SIG-M5 treated with dmso at 0.1 percent for 504 hours (cell line): ENCODE measurements at regions not wholly inside any gene's neighbourhood (a gene's known extent, or its start where the extent isn't known, plus 50 kb on each side); places are given as distances from the start of the nearest gene placed in this dataset.

Experiments
- DNase-seq: peaks from one replicate; lab custom pipeline; 2025; ENCODE audit not compliant: unreplicated experiment; lab: John Stamatoyannopoulos, UW

DNA sequence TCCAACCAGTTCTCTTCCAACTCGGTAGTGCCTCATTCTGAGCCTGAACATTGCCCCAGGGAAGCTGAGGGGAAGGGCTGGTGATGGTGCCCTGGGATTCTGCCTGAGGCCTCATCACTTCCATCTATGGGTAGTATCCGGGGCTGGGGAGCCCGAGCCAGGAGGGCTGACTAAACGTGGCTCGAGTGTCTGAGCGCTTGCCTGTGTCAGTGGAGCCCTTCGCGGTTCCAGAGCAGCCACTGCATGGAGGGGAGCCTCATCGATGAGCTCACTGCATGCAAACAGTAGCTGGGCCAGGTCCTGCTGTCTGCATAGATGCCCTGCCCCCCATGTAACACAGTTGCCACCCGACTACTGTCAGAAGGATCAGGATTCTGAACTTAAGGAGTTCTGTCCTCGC is 129.3 kb downstream of the GLI2 start:
- DNase-seq = no peak

DNA sequence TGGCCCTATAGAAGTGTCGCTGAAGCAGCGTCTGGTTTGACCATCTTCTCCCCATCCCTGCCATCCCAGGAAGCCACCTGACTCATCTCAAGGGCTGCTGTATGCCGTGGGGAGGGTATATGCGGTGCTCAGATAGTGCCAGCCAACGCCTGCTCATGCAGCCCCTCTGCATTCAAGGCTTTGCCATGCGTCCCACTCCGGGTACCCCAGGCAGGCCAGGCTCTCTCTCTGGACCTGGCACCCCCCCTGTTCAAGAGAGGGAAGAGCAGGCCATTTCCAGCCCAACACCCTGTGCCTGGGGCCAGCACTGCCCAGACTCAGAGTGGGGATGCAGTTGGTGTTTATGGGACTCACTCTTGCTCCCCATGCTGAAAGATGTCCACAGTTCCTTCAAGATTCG is 130.0 kb downstream of the GLI2 start:
- no peak for DNase-seq

DNA sequence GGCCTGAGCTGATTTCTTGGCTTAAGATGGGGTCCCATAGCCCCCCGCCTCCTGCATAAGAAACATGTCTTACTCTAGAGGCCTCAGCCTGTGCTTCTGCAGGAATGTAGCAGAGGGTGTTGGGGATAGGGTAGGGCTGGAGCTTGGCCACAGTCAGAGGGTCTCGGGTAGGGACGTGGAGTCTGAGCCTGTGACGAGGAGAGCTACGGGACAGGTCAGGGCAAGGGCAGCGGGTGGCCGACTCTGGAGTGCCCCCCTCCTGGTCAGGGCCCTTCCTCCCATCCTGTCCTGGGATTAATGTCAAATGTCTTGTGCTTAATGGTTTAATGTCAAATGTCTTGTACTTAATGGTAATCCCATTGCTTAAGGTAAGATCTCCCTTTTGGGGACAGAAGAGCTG is 130.4 kb downstream of the GLI2 start:
- no peak for DNase-seq

DNA sequence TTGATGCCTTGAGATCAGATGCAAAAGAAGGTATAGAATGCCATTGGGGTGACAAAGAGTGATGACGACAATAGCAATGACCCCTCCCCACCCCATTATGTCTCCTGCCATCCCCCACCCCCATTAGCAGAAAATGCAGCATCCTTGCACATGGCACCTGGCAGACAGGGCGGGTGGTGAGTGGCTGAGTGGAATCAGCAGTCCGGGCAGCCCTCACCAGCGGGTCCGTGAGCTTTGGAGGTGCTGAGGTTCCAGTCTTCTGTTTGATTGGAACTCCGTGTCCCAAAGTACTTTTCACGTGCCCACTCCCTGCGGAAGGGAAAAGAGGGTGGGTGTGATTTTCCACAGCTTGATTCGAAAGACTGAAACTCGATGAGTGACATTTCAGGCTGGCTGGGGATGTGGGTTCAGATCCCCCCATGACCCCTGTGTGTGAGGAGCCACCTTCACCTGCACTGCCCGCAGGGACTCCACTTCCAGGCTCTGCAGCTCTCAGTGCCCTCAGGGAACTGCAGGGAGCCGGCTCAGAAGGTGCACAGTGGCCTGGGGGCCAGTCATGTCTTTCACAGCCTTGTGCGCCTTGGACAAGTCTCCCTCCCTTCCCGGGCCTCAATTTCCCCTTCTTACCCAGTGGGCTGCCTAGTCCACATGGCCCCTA is 130.9 kb downstream of the GLI2 start:
- no peak for DNase-seq

DNA sequence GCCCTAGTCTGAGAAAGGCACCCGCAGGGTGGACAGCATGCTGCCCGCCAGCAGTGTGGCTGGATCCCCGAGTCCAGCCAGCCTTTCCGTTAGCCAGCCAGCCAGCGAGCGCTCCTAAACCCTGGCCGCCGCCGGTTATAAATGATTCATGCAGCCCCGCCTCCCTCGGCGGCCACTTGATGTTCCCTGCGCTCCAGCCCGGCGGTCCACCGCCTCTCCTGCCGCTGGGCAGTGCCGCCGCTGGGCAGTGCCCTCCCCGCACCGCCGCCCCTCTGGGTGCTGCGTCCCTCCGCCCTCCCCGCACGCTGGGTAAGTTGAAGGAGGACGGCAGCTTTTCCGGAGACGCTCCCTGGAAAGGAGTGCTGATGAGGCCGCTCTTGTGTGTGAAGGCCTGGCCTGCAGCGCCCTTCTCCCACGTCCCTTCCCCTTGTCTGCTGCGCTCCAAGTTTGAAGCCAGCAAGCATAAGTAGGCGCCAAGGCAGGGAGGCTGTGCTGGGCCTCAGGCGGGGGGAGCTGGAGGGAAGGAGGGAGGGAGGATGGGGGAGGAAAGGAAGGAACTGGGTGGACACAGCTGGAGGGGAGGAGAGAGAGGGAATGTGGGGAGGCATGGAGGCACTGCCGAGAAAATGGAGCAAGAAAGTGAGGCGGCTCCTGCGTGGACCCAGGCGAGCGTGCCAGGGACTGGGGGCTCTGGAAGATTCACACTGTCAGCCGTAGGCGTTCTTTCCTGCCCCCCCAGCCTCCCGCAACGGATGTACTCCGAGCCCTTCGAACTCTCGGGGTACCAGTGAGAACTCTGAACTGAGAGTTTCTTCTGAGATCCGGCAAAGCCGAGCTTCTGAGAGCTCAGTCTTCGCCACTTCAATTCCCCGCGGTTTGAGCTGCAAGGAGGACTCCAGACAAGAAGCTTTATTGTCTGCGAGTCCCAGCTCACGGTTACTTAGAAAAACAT is 131.9 kb downstream of the GLI2 start:
- no peak for DNase-seq

DNA sequence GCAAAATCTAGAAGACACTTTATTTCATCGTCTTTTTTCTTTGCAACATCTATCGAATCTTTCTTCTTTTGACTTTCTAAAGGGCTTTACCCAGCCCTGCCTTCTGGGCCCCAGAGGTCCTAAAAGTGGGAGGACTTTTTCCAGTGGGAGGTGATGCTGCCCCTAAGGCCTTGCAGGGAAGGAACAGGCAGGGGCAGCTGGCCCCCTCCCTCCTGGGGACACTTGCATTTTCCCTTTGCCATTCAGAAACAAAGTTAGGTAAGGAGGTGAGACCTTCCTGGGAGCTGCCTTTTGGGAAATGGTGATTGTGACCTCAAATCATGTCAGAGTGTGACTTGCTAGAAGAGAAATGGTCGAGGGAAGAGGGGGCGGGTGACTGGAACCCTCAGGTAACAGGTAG is 132.7 kb downstream of the GLI2 start:
- DNase-seq = no peak

DNA sequence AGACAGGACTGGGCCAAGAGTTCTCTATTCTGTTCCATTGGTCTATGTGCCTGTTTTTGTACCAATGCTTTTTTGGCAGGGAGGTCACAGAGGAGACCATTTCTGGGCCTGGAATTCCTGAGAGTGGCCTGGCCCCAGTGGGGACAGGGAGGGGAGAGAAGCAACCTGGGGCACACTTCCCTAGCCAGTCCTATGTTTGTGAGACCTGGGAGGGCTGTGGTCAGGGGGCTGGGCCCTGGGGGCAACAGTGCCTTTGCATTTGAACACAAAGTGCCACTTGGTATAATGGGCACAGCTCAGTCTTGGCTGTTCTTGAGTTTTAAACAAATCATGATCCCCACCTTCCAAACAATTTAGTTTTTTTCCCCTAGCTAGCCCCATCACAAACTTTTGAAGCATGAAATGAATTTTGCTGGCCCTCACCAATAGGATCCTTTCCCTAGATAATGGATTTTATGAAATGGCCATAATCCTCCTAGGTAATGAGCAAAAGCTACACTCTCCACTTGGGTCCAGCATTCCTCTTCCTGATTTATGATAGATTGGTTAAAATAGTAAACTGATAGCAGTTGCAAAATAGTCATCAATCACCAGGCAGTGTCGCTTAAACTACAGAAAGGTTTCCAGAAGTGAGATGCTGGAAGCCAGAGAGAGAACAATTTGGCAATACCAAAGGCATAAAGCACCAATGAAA is 133.5 kb downstream of the GLI2 start:
- no peak for DNase-seq

DNA sequence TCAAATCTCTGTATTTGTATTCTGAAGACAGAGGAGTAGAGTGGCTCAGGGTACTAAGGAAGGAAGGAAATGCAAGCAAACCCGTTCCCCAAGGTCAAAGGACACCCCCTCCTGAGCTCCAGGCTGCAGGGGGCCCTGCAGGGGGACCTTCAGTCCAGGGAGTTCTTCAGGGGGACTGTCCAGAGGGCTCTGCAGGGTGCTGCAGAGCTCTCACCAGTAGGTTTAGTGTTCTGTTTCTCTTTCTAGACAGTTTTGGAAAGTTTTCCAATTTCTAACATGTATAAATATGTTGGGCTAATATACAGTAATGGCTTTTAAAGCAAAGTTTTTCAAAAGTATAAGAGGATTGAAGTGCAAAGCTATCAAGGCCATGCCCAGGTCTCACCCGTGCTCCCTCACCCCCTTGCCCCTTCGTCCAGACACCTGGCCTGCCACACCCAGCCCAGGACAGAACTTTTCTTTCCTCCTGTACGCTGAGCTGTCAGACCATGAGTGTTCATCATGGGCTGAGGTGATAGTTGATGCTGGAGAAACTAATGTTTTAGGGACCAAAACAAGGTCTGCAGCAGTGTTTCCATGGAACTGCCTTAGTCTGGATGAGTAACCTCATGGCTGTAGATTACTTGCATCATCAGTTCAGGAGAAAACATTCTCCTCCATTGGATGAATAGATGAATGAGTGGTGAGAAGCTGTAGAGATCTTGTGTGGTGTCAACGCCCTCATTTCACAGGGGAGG is 134.2 kb downstream of the GLI2 start:
- DNase-seq = no peak

DNA sequence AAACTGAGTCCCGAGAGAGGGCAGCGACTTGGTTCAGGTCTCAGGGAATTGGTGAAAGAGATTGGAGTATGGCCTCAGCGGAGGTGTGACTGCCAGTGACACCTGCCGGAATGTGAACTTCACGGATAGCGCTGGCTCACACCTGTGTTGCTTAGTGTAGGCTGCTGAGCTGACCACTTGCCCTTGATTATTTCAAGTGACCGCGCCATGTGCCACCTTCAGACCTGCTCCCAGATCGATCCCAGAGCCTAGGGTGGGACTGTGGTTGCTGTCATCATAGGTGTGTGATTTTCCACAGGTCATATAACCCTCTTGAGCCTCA is 134.8 kb downstream of the GLI2 start:
- no peak for DNase-seq

DNA sequence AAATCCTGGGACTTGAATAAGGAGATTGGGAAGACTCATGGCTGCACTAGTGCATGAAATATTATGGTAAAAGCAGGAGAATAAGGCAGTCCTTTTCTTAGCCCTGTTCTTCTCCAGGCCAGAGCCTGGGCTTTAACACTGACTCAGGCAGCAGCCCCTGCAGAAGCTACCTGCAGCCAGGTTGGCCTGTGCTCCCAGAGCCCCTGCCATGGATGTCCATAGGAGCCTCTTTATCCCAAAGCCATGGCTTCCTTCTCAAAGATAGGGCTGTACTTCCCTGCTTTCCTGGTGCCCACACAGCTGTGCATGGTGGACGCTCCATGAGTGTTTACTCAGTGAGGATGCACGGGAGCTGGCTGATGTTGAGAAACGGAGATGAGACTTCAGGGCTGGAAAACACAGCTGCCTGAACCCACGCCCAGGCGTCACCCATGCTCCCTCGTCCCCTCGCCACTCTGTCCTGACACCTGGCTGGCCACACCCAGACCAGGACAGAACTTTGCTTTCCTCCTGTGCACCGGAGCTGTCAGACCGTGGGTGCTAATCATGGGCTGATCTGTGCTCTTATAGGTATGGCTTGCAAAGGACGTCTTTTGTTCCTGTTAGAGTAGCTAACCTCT is 135.5 kb downstream of the GLI2 start:
- DNase-seq = no peak

DNA sequence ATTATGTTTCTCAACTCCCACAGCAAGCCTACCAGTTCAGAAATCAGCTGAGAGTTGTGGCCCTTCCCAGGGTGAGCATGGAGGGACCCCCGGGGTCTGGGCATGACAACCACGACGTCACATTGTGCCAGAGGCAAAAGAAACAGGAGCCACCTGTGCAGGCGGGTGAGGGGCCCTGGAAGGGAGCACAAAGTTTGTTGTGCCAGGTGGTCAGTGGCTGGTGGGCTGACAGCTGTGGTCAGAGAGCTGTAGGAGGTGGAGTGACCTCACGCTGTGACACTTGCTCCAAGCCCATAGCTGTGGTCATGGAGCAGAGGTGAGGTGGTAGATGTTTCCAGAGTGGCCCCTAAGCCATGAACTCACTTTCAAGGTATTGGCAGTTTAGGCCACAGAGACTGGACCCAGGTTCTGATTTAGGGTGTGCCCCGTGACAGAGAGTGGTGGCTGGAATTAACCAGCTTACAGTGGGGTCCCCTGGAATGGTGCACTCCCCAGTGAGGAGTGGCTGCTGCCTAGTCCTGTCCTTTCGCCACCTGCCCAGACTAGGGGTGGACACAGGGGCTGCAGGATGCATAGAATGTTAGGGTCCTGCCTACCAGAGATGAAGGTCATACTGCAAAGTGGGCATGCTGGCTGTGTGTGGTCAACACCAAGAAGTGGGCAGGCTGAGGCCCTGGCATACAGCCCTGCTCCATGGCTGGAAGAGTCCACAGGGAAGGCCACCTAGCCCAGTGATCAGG is 136.4 kb downstream of the GLI2 start:
- DNase-seq = no peak

DNA sequence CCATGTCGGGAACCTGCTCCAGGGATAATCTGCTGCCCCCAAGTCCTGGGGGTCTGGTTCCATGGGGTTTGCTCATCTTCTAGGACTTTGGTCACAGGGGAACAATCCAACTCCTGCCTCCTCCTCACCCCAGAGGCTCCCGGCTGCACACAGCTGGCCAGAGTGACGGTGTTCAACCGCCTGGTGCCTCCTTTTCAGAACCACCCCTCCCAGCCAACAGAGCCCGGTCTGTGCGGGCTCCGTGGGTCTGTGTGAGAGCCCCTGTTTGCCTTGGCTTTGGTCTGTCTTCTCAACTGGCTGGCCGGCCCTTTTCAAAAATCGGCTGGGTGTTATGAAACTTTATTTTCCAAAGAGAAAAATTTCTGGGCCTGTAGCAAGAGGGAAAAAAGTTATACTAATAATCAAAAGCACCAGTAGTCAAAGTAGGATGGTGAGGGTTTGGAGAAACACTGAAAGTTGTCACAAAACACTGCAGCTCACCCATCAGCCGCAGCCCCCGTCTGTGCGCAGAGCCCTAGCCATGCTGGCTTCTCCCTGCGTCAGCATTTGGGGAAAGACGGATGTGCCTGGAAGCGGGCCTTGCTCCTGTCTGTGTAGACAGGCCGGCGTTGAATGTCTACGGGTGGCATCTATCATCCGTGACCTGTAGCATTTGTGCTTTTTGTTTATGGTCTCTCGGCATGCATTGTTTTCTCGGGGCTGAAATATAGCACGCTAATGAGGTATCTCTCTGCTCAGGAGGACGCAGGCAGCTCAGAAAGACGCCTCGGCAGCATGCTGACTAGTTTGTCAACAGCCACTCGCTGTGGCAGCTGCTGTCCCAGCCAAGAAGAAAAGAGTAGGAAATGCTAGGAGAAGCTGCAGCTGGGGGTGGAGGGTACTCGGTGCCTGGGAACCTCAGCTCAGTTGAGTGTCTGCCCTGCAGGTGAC is 138.6 kb downstream of the GLI2 start:
- DNase-seq = no peak

DNA sequence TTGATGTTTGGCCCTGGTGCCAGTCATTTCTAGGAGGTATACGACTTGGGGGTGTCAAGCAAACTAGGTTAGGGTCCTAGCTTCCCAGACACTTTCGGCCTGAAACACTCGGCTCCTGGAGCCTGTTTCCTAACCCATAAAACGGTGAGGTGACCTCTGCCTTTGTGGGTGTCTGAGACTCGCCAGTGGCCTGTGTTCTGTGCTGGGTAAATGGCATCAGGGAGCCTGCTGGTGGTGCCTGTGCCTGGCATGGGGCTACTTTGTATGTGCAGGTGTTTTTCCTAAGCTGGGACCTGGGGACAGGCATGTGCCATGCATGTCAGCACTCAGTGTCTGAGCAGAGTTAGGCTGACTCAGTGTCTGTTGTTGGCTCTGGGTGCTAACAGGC is 139.2 kb downstream of the GLI2 start:
- DNase-seq = no peak

DNA sequence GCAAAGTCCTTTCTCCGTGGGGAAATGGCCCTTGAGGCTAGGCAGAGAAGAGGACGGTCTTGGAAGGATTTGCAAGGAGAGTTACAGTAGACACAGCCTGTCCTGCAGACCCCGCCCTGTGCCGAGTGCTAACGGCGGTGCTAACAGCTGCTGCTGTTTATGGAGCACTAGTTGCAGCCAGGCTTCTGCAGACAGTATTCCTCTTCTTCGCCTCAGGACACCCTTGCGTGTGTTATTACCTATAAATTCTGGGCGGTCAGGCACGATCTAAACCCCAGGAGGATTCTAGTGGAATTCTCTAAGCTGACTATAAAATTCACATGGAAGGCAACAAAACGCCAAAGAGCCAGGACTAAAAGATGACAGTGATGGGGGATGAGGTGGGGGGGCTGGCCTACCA is 139.8 kb downstream of the GLI2 start:
- DNase-seq = no peak

DNA sequence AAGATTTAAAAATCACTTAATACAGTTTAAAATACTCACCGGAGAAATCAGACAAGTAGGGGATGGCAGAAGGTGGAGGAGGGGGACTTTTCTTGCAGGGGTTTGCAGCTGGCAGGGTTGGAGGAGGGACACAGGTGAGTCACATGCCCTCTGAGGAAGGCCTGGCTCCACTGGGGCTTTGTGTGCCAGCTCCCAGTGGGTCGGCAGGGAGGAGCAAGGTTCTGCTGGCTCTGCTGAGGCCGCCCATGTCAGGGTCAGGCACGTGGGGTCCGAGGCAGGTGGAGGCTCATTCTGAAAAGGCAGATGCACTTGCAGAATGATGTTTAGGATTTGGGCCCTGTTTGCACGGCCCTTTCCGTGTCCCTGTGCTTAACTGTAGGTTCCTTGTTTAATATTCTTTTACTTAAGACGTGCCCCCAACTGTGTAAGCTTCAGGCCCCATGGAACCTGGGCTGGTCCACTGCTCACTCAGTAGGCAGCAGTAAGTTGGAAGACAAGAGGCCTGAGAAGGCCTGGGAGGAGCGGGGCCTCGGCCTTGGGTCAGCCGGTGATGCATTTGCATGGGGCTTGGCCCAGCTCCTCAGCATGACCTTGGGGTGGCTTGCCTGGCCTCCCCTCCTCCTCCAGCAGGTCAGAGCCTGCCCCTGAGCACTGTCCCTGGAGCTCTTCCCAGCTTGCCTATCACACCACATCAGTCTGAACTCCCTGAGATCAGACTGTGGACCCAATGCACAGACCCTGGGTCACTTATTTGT is 141.0 kb downstream of the GLI2 start:
- DNase-seq = no peak

DNA sequence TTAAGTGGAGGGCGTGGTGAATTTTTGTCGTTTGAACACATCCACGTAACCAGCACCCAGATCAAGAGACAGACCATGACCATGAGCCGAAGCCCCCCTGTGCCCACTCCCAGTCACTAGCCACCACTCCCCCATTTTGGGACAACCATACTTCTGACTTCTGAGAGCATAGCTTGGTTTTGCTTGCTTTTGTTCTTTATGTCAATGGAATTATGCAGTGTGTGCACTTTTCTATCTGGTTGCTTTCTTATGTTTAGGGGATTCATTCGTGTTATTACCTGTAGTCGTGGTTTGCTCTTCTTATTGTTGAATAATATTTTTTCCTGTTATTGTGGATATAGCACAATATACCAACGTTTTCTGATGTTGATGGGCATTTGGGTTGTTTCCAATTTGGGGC is 141.7 kb downstream of the GLI2 start:
- no peak for DNase-seq

DNA sequence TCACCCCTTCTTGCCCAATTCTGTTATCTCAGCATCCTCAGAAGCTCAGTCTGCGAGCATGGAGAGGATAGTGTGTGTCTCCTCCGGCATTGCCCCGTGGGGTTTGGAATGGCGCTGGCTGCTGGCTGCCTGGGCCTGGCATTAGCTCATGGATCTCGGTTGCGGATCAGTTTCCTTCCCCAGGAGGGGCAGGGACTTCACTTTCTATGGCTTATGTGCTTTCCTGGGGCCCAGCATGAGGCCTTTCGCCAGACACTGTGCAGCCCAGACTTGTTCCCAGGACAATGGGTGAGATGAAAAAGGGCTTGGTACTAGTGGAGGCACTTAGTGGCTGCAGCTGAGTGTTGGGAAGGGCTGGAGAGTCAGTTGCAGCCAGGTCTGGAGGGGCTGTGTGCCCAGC is 143.3 kb downstream of the GLI2 start:
- DNase-seq = no peak

DNA sequence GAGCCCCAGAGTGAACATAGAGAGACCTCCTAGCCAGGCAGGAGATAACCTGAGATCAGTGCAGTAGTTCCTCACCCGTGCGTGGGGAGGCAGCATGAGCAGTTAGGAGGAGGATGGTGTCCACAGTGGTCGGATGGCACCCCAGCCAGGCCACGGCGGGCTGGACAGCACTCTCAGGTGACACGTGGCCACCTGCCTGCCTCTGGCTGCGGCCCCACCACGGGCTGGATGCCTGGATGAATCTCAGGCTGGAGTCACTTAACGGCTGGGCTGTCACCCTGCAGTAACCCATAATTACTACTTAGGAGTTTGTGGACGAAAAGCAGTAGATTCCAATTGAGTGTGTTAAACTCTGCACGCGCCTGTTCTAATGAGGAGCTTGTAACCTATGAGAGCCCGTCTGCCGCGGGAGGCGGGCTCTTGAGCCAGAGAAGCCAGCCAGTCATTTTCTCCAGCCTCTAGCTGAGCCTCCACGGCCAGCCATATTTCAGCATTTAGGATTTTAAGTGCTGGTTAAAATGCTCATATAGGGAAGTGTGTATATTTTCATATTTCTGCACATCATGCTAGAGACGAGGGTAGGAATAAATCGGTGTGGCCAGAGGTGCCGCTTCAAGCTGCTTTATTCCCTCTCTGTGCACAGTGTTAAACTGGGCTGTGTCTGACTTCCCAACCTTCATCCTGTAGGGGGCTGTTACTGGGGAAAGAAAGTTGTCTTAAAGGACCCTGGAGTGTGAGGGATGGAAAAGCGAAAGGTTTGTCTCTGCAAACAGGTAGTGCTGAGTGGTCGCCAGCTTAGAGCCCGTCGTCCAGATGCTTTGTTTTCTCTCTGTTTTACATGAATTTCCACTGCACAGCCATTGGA is 144.0 kb downstream of the GLI2 start:
- DNase-seq = no peak
